ENCODE measurements at regions not wholly inside any gene's neighbourhood (a gene's known extent, or its start where the extent isn't known, plus 50 kb on each side); places are given as distances from the start of the nearest gene placed in this dataset.
"Not testable (repeated sequence)": the region's sequence is repeated elsewhere in the genome, so short reads cannot be mapped to it uniquely, and the experiment has no call there.

DNA sequence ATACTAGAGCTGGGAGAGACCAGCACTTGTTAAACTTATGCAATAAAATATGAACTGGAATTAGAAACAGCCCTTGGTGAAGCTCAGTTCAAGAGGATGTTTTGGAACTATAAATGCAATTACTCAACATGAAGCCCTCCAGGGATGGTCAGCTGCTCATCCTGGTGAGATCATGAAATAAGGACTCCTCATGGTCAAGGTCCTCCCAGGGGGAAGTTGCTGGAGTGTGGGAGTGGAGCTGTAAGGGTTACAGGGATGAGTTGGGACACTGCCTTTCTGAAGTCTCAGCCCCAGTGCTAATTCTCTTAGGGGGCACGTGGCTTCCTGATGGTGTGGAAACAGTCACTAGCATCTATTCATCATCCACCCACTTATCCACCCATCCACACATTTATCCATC is 301.7 kb upstream of the SFSWAP start:
- intact Hi-C loops (cut with DNase I): no loop called here
- no peaks in the 10 kb centered on the region for H3K27me3 ChIP-seq
- H3K4me3 ChIP-seq: no peak overlapping the region
- no peaks in the 10 kb centered on the region for H3K36me3 ChIP-seq (replicated peaks in 1 of 2)
- 41 to 58% (median 53%) methylated on average over 1 of the region's 1 CpG for WGBS, 4 donors
- no peak overlapping the region for H3K27ac ChIP-seq
- DNase-seq: no peak
- no peaks in the 10 kb centered on the region for H3K4me1 ChIP-seq (replicated peaks in 1 of 2)
- H3K9me3 ChIP-seq (replicated peaks in 1 of 3): no peaks in the 10 kb centered on the region
- TF ChIP-seq, protein P1, sequence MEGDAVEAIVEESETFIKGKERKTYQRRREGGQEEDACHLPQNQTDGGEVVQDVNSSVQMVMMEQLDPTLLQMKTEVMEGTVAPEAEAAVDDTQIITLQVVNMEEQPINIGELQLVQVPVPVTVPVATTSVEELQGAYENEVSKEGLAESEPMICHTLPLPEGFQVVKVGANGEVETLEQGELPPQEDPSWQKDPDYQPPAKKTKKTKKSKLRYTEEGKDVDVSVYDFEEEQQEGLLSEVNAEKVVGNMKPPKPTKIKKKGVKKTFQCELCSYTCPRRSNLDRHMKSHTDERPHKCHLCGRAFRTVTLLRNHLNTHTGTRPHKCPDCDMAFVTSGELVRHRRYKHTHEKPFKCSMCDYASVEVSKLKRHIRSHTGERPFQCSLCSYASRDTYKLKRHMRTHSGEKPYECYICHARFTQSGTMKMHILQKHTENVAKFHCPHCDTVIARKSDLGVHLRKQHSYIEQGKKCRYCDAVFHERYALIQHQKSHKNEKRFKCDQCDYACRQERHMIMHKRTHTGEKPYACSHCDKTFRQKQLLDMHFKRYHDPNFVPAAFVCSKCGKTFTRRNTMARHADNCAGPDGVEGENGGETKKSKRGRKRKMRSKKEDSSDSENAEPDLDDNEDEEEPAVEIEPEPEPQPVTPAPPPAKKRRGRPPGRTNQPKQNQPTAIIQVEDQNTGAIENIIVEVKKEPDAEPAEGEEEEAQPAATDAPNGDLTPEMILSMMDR (IDR thresholded peaks at IDR 0.05): no peak
- no peak for TF ChIP-seq POLR2A (IDR thresholded peaks at IDR 0.05)

DNA sequence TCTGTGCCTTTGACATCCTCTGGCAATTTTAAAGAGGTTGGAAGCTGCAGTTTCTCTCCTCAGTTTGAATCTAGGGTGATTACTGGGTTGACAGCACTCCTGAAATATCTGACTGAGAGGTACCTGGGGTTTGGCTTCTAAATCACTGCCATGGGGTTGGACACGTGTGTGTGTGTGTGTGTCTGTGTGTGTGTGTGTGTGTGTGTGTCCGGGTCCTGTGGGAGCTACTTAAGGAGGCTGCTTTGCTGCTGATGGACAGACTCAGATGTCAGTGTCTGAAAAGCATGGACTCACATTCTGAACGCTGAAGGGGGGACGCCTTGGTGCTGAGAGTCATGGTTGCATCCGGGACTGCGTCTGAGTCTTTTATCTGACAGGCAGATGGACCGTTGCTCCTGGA is 299.1 kb upstream of the SFSWAP start:
- H3K36me3 ChIP-seq (replicated peaks in 1 of 2); H3K27me3 ChIP-seq; H3K9me3 ChIP-seq (replicated peaks in 1 of 3); H3K4me1 ChIP-seq (replicated peaks in 1 of 2); DNase-seq; H3K27ac ChIP-seq; H3K4me3 ChIP-seq; intact Hi-C loops (cut with DNase I): not testable (repeated sequence)
- WGBS, 4 donors: 50 to 62% (median 57%) methylated on average over 2 to 7 of the region's 7 CpGs; no CpG with 5 or more reads in 1 of the 4 donors

DNA sequence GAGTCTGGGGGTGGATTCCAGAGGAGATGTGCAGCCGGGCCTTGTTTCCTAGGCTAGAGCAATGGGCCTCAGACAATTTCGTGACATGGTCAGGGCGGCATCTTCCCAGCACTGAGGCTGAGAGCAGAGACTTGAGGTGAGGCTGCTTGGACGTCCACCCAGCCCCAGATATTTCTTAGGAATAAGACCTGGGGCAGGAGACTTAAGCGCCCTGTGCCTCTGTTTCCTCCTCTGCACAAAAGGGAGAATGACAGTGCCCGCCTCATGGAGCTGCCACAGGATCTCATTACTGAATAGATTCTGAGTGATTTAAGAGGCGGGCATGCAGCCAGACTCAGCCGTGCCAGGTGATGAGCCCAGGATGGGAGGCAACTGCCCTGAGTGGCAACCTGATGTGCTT is 297.9 kb upstream of the SFSWAP start:
- Histone ChIP-seq H3K27me3 (no peaks in the 10 kb centered on the region), H3K4me3 (no peak overlapping the region), H3K9me3 (replicated peaks in 1 of 3) (no peaks in the 10 kb centered on the region), H3K4me1 (replicated peaks in 1 of 2) (no peaks in the 10 kb centered on the region), H3K36me3 (replicated peaks in 1 of 2) (no peaks in the 10 kb centered on the region), H3K27ac (no peak overlapping the region)
- WGBS, 4 donors: 70 to 77% (median 73%) methylated on average over 4 to 8 of the region's 8 CpGs
- DNase-seq: no peak
- intact Hi-C loops (cut with DNase I): no loop called here
- TF ChIP-seq, protein P1 (IDR thresholded peaks at IDR 0.05): no peak
- TF ChIP-seq POLR2A (IDR thresholded peaks at IDR 0.05): no peak

DNA sequence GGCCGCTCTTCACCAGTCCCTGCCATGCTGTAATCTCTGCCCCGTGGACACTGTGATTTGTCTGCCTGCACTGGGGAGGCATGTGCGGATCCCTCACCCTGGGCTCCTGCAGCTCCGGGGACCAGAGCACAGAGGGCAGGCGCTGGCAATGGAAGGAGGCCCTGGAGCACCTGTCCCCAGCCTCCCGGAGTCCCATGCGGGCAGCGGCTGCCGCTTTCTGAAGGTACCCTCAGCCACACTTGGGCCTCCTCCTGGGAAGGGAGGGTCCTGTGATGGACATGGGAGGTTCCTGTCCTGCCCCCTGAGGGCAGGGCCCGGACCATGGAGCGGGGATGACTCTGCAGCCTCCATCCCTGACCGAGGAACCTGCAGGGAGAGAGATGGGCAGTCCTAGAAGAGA is 297.4 kb upstream of the SFSWAP start:
- no peak for DNase-seq
- 44 to 77% (median 72%) methylated on average over 4 to 12 of the region's 12 CpGs for WGBS, 4 donors
- Histone ChIP-seq H3K27me3 (no peaks in the 10 kb centered on the region), H3K36me3 (replicated peaks in 1 of 2) (no peaks in the 10 kb centered on the region), H3K4me3 (no peak overlapping the region), H3K4me1 (replicated peaks in 1 of 2) (no peaks in the 10 kb centered on the region), H3K27ac (no peak overlapping the region), H3K9me3 (replicated peaks in 1 of 3) (no peaks in the 10 kb centered on the region)
- TF ChIP-seq, protein P1 (IDR thresholded peaks at IDR 0.05): no peak
- no peak for TF ChIP-seq POLR2A (IDR thresholded peaks at IDR 0.05)
- intact Hi-C loops (cut with DNase I): no loop called here

DNA sequence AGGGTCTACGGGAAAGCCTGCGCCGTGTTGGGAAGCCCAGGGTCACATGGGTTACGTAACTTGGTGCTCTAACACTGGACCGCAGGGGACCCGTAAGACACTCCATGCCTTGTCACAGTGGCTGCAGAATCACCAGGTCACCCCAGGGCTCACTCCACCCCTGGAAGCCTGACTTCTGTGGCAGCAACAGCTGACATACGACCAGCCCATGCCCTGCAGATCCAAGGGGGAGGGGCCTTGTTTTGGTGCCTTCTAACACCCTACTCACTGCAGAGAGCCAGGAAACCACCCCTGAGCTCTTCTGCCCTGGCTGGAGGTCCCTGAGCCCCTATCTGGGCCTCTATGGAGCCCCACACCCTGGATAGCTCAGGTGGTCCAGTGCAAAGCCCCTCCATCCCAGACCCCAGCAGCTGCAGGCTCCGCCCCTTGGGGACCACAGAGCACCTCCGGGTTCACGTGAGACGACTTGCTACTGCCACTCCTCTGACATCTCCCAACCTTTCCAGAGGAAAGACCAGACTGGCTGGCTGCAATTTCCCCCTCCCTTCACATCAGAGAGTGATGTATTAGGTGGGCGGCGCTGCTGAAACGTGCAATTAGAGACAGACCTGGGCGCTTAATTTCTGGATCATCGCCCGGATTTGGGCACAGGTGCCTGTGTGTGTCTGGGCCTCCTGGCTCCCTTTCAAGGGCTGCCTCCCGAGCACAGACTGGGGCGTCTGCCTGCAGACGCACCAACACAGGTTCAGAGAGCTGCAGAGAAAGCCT is 296.6 kb upstream of the SFSWAP start:
- intact Hi-C loops (cut with DNase I); H3K9me3 ChIP-seq (replicated peaks in 1 of 3); H3K27me3 ChIP-seq; DNase-seq; H3K27ac ChIP-seq; H3K4me3 ChIP-seq; H3K36me3 ChIP-seq (replicated peaks in 1 of 2); H3K4me1 ChIP-seq (replicated peaks in 1 of 2): not testable (repeated sequence)
- 46 to 51% methylated on average over 10 to 11 of the region's 20 CpGs; no CpG with 5 or more reads in 2 of the 4 donors for WGBS, 4 donors

Measured in adrenal gland (tissue), 9 donors.